PFSK-1 (cell line): ENCODE measurements at regions not wholly inside any gene's neighbourhood (a gene's known extent, or its start where the extent isn't known, plus 50 kb on each side); places are given as distances from the start of the nearest gene placed in this dataset.

Experiments
- FOXP2 ChIP-seq: optimal IDR thresholded peaks from 2 replicates; pipeline ENCODE3; 2011; ENCODE audit warnings: borderline replicate concordance, control low read depth, inconsistent platforms; ENCODE audit not compliant: insufficient read depth; ENCODE audit errors: extremely low read length, extremely low read depth
- POLR2AphosphoS5 ChIP-seq: IDR thresholded peaks from 2 replicates; pipeline ENCODE4 v1.6.1; 2012; ENCODE audit warnings: low read depth, mild to moderate bottlenecking, control low read depth, low read length, moderate library complexity
- REST ChIP-seq, 2 experiments: IDR thresholded peaks; 2 replicates each; pipeline versions ENCODE4 v1.6.1 to v1.8.0; 2011 to 2012; ENCODE audit warnings: low read depth in 2 of 2, low read length in 2 of 2, control low read depth in 1 of 2, inconsistent platforms in 1 of 2, mild to moderate bottlenecking in 1 of 2, moderate library complexity in 1 of 2; ENCODE audit not compliant: insufficient read depth in 1 of 2
- SIN3A ChIP-seq: IDR thresholded peaks from 2 replicates; pipeline ENCODE4 v1.6.1; 2012; ENCODE audit warnings: mild to moderate bottlenecking, low read length, moderate library complexity, borderline replicate concordance; ENCODE audit not compliant: insufficient read depth
- TAF1 ChIP-seq: IDR thresholded peaks from 2 replicates; pipeline ENCODE4 v1.6.1; 2012; ENCODE audit warnings: low read length, control low read depth, borderline replicate concordance; ENCODE audit not compliant: insufficient read depth

DNA sequence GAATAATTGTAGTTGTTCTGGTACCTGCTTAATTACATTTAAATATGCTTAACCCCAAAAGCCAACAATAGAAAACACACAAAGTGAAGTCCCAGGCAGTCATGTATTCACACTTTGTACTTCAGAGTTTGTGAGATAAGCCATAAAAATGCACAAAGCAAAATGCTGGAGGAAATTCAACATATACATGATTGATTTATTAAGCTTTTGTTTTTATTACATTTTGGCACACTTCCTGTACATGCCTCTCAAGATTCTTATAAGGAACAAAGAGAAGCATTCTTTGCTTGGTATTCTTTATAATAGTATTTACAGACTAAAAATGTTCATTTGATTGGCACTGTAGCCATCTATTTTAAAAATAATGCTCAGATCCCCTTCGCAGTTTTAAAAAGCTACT is 107.7 kb upstream of the ANK3 start:
- no peak for TF ChIP-seq POLR2AphosphoS5
- no peak for TF ChIP-seq TAF1
- TF ChIP-seq SIN3A, result no peak
- TF ChIP-seq REST (IDR thresholded peaks at IDR 0.05; ENCODE audit: insufficient read depth in 1 of 2, low read depth in 2 of 2, low read length in 2 of 2), result no peak
- TF ChIP-seq FOXP2, result no peak

DNA sequence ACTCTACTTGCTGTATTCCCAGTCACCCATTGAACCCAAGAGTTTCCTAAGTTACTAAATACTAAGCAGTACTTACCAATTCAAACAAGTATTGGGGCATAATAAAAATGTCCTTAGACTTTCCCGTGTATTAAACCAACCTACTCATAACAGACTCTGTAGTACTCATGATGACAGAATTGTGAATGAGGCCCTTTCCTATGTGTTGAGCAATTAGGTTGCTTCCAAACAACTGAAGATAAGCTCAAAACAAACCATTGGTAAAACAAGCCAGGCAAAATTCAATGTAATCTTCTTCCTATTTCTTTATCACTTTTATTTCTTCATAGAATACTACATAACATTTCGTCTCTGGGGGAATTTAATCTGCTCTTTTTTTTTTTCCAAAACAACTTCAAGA is 106.5 kb upstream of the ANK3 start:
- TF ChIP-seq FOXP2 (no peak), SIN3A (no peak), REST (IDR thresholded peaks at IDR 0.05; ENCODE audit: insufficient read depth in 1 of 2, low read depth in 2 of 2, low read length in 2 of 2) (no peak), POLR2AphosphoS5 (no peak), TAF1 (no peak)

DNA sequence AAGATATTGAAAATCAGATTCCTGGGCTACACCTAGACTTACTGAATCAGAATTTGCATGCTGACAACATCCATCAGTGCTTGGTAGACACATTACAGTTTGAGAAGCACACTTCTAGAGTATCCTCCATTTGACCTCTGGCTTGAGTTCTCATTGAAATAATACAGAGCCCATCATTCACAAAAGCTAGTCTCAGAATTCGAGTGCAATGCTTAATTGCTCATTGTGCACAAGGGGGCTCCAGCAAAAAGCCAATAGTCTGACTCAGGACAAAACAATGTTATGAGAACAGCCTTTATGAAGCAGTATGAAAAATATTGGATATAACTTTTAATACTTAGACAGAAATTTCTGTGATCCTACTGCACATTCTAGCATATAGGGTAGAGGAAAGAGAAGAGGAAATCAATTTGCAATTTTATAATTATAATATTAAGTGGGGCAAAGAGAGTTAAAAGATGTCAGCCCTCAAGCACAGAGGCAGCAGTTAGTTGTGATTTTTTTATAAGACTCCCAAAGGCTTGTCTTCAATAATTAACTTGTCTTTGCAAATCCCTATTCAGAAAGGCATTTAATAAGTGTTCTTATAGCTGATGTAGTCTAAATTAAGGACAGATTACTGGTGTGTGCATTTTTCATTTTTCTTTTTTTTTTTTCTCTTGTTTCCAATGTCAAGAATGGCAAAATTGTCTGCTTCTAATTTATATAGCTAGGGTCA is 105.8 kb upstream of the ANK3 start:
- no peak for TF ChIP-seq TAF1

DNA sequence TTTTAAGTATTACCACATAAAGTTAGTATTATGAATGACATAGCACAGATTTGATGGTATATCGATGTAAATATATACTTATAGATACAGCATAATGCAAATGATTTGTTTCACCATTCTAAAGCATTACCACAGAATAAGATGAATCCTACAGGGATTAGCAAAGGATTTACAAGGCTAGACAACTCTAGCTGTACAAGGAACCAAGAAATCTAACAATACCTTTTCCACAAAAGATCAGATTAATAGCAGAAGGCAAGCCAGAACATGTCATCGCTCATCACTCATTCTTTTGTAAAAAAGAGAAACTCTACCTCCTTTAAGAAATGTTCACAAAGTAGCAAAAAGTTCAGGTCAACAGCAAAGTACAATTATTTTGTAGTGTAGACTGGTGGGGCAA is 105.1 kb upstream of the ANK3 start:
- no peak for TF ChIP-seq FOXP2
- no peak for TF ChIP-seq POLR2AphosphoS5

GRCh38 chr10:60491162-60491561 is 101.5 kb upstream of the ANK3 start:
- TF ChIP-seq REST (IDR thresholded peaks at IDR 0.05; ENCODE audit: insufficient read depth in 1 of 2, low read depth in 2 of 2, low read length in 2 of 2) (no peak), FOXP2 (no peak), SIN3A (no peak), POLR2AphosphoS5 (no peak)

DNA sequence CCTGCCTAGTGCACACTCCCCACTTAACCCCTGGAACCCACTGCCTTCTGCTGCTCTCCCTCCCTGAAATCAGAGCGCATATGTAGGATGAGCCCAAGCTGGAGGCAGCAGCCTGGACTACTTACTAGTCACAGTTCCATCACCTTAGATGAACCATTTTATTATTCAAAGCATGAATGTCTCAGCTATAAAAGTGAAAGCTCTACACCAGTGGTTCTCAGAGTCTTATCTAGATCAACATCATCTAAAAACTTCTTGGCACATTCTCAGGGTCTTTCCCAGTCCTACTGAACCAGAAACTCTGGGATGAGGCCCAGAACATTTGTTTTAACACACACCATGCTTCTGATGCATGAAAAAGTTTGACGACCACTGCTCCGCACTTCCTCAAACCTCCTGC is 100.3 kb upstream of the ANK3 start:
- TF ChIP-seq FOXP2 (no peak), POLR2AphosphoS5 (no peak), SIN3A (no peak), REST (IDR thresholded peaks at IDR 0.05; ENCODE audit: insufficient read depth in 1 of 2, low read depth in 2 of 2, low read length in 2 of 2) (no peak), TAF1 (no peak)
